ENCODE measurements at regions not wholly inside any gene's neighbourhood (a gene's known extent, or its start where the extent isn't known, plus 50 kb on each side); places are given as distances from the start of the nearest gene placed in this dataset.

GRCh38 chr1:63214553-63214952, 107.8 kb upstream of the FOXD3 start:
- no peak for DNase-seq

- no peak for DNase-seq
Observed at GRCh38 chr1:63223426-63223825, 98.9 kb upstream of the FOXD3 start.

GRCh38 chr1:63230722-63231121, 91.6 kb upstream of the FOXD3 start:
- peak in 1 of 3 donors; percentile 5 for DNase-seq

- no peak for DNase-seq
Observed at GRCh38 chr1:63238721-63239120, 83.6 kb upstream of the FOXD3 start.

GRCh38 chr1:63245186-63245585, 77.2 kb upstream of the FOXD3 start:
- DNase-seq: no peak

- DNase-seq: no peak
Observed at GRCh38 chr1:63248216-63248615, 74.2 kb upstream of the FOXD3 start.

GRCh38 chr1:63255153-63255552, 67.2 kb upstream of the FOXD3 start:
- DNase-seq: peak in 1 of 3 donors; percentile 14

GRCh38 chr1:63261736-63262458, 60.5 kb upstream of the FOXD3 start:
- DNase-seq: peak in 2 of 3 donors; percentile 2

- no peak for DNase-seq
Observed at GRCh38 chr1:63262459-63262770, 60.0 kb upstream of the FOXD3 start.

GRCh38 chr1:63264161-63264560, 58.2 kb upstream of the FOXD3 start:
- DNase-seq: no peak

GRCh38 chr1:63266857-63267256, 55.5 kb upstream of the FOXD3 start:
- no peak for DNase-seq

GRCh38 chr1:63268876-63269275, 53.5 kb upstream of the FOXD3 start:
- DNase-seq: no peak

GRCh38 chr1:63269571-63269970, 52.8 kb upstream of the FOXD3 start:
- DNase-seq: no peak

All from suppressor macrophage treated with lipopolysaccharide for 1 hour (primary cell).